ENCODE measurements at regions not wholly inside any gene's neighbourhood (a gene's known extent, or its start where the extent isn't known, plus 50 kb on each side); places are given as distances from the start of the nearest gene placed in this dataset.
"Not testable (repeated sequence)": the region's sequence is repeated elsewhere in the genome, so short reads cannot be mapped to it uniquely, and the experiment has no call there.

- no peak overlapping the region for H3K27ac ChIP-seq (ENCODE audit: low read length)
- no peaks in the 10 kb centered on the region for H3K4me1 ChIP-seq (ENCODE audit: control insufficient read depth, insufficient read depth, low read length)
- H3K27me3 ChIP-seq (ENCODE audit: control insufficient read depth in 1 of 2, insufficient read depth in 2 of 2, low read length in 2 of 2): no peaks in the 10 kb centered on the region
- H3K9ac ChIP-seq (ENCODE audit: low read length in 2 of 2): no peak overlapping the region
- H3K36me3 ChIP-seq (ENCODE audit: control insufficient read depth in 2 of 2, insufficient read depth in 2 of 2, low read length in 2 of 2): no peaks in the 10 kb centered on the region
- no peak overlapping the region for H3K4me3 ChIP-seq (ENCODE audit: low read length in 2 of 2)
- no peaks in the 10 kb centered on the region for H3K9me3 ChIP-seq (ENCODE audit: control insufficient read depth in 2 of 2, low read length in 2 of 2)
Observed at GRCh38 chr17:51456942-51457341, 196.6 kb downstream of the UTP18 start.

GRCh38 chr17:51461578-51462004 lies 201.2 kb downstream of the UTP18 start:
- Histone ChIP-seq H3K27ac (ENCODE audit: low read length) (no peak overlapping the region), H3K4me1 (ENCODE audit: control insufficient read depth, insufficient read depth, low read length) (no peaks in the 10 kb centered on the region), H3K4me3 (ENCODE audit: low read length in 2 of 2) (no peak overlapping the region), H3K36me3 (ENCODE audit: control insufficient read depth in 2 of 2, insufficient read depth in 2 of 2, low read length in 2 of 2) (no peaks in the 10 kb centered on the region), H3K9me3 (ENCODE audit: control insufficient read depth in 2 of 2, low read length in 2 of 2) (peaks cover 3% of the 10 kb centered on the region in 2 donors), H3K27me3 (ENCODE audit: control insufficient read depth in 1 of 2, insufficient read depth in 2 of 2, low read length in 2 of 2) (no peaks in the 10 kb centered on the region), H3K9ac (ENCODE audit: low read length in 2 of 2) (no peak overlapping the region)

DNA sequence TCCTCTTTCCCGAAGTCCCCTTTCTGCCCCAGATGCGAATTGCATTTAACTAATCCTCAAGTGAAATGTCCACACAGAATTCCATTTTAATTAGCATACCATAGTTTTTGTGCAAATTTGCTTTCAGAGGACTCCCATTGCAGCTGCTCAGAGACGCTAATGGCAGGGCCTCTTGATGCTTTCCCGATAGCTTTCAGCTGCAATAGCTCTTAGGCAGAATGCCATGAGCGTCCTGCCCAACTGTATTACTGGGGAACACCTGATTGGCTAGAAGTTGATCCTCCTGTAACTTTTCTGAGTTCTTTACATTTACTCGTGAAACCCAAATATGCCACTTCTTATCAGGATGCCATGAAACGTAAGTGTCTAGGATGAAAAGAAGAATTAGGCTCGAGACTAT lies 203.0 kb downstream of the UTP18 start:
- no peaks in the 10 kb centered on the region for H3K36me3 ChIP-seq (ENCODE audit: control insufficient read depth in 2 of 2, insufficient read depth in 2 of 2, low read length in 2 of 2)
- H3K4me3 ChIP-seq (ENCODE audit: low read length in 2 of 2): no peak overlapping the region
- peaks cover 3% of the 10 kb centered on the region in 2 donors for H3K9me3 ChIP-seq (ENCODE audit: control insufficient read depth in 2 of 2, low read length in 2 of 2)
- H3K9ac ChIP-seq (ENCODE audit: low read length in 2 of 2): no peak overlapping the region
- peaks cover 0 to 2% of the 10 kb centered on the region in 2 donors for H3K27me3 ChIP-seq (ENCODE audit: control insufficient read depth in 1 of 2, insufficient read depth in 2 of 2, low read length in 2 of 2)
- H3K4me1 ChIP-seq (ENCODE audit: control insufficient read depth, insufficient read depth, low read length): no peaks in the 10 kb centered on the region
- no peak overlapping the region for H3K27ac ChIP-seq (ENCODE audit: low read length)

DNA sequence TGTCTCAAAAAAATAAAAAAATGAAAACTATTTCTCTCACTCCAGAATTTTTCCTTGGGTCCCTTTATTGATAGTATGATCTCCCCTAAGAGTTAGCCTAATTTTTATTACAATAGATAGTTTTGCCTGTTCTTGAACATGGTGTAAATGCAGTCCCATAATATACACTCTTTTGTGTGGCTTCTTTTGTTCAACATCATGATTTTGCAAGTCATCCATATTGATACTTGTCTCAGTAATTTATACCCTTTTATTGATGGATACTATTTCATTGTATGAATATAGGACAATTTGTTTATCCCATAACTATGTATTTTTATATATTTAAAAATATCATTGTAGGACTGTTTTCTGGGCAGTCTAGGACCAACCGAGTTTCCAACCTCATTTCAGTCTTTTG lies 207.0 kb downstream of the UTP18 start:
- H3K4me1 ChIP-seq (ENCODE audit: control insufficient read depth, insufficient read depth, low read length): no peaks in the 10 kb centered on the region
- peaks cover 0 to 2% of the 10 kb centered on the region in 2 donors for H3K27me3 ChIP-seq (ENCODE audit: control insufficient read depth in 1 of 2, insufficient read depth in 2 of 2, low read length in 2 of 2)
- H3K27ac ChIP-seq (ENCODE audit: low read length): no peak overlapping the region
- H3K4me3 ChIP-seq (ENCODE audit: low read length in 2 of 2): no peak overlapping the region
- no peaks in the 10 kb centered on the region for H3K36me3 ChIP-seq (ENCODE audit: control insufficient read depth in 2 of 2, insufficient read depth in 2 of 2, low read length in 2 of 2)
- H3K9me3 ChIP-seq (ENCODE audit: control insufficient read depth in 2 of 2, low read length in 2 of 2): peaks cover 3% of the 10 kb centered on the region in 2 donors
- no peak overlapping the region for H3K9ac ChIP-seq (ENCODE audit: low read length in 2 of 2)

DNA sequence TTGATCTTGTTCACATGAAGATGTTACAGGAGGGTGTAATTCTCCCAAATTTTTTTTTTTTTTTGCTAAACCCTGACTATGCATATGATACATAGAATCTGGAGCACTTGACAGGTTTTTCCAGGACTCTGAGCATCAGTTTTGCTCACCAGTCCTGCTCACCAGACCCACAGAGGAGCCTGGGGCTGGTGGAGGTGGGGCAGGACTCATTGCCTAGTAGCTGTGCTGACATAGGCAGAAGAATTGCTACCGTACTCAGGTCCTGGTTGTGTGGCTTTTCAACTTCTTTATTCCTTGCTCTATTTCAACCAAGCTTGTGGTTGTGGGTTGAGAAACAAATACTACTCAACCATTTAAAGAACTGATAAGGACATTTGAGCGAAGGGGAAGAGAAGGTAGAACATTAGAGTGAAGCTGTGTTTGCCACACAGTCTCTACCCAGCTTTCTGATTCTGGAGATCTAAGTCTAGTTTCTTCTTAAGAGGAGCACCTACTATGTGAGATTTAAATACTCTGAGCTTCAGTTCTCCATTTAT lies 212.4 kb downstream of the UTP18 start:
- no peak overlapping the region for H3K4me3 ChIP-seq (ENCODE audit: low read length in 2 of 2)
- no peak overlapping the region for H3K27ac ChIP-seq (ENCODE audit: low read length)
- H3K4me1 ChIP-seq (ENCODE audit: control insufficient read depth, insufficient read depth, low read length): no peaks in the 10 kb centered on the region
- no peaks in the 10 kb centered on the region for H3K36me3 ChIP-seq (ENCODE audit: control insufficient read depth in 2 of 2, insufficient read depth in 2 of 2, low read length in 2 of 2)
- H3K9ac ChIP-seq (ENCODE audit: low read length in 2 of 2): no peak overlapping the region
- H3K27me3 ChIP-seq (ENCODE audit: control insufficient read depth in 1 of 2, insufficient read depth in 2 of 2, low read length in 2 of 2): peaks cover 2 to 4% of the 10 kb centered on the region in 2 donors
- H3K9me3 ChIP-seq (ENCODE audit: control insufficient read depth in 2 of 2, low read length in 2 of 2): no peaks in the 10 kb centered on the region

GRCh38 chr17:51474764-51475163 lies 214.4 kb downstream of the UTP18 start:
- H3K4me1 ChIP-seq (ENCODE audit: control insufficient read depth, insufficient read depth, low read length): no peaks in the 10 kb centered on the region
- no peak overlapping the region for H3K4me3 ChIP-seq (ENCODE audit: low read length in 2 of 2)
- no peaks in the 10 kb centered on the region for H3K36me3 ChIP-seq (ENCODE audit: control insufficient read depth in 2 of 2, insufficient read depth in 2 of 2, low read length in 2 of 2)
- no peaks in the 10 kb centered on the region for H3K9me3 ChIP-seq (ENCODE audit: control insufficient read depth in 2 of 2, low read length in 2 of 2)
- H3K27me3 ChIP-seq (ENCODE audit: control insufficient read depth in 1 of 2, insufficient read depth in 2 of 2, low read length in 2 of 2): peaks cover 2 to 4% of the 10 kb centered on the region in 2 donors
- no peak overlapping the region for H3K27ac ChIP-seq (ENCODE audit: low read length)
- H3K9ac ChIP-seq (ENCODE audit: low read length in 2 of 2): no peak overlapping the region

GRCh38 chr17:51475730-51476129 lies 215.4 kb downstream of the UTP18 start:
- Histone ChIP-seq H3K27me3 (ENCODE audit: control insufficient read depth in 1 of 2, insufficient read depth in 2 of 2, low read length in 2 of 2) (peaks cover 2 to 4% of the 10 kb centered on the region in 2 donors), H3K9ac (ENCODE audit: low read length in 2 of 2) (no peak overlapping the region), H3K4me1 (ENCODE audit: control insufficient read depth, insufficient read depth, low read length) (no peaks in the 10 kb centered on the region), H3K4me3 (ENCODE audit: low read length in 2 of 2) (no peak overlapping the region), H3K36me3 (ENCODE audit: control insufficient read depth in 2 of 2, insufficient read depth in 2 of 2, low read length in 2 of 2) (no peaks in the 10 kb centered on the region), H3K27ac (ENCODE audit: low read length) (no peak overlapping the region), H3K9me3 (ENCODE audit: control insufficient read depth in 2 of 2, low read length in 2 of 2) (no peaks in the 10 kb centered on the region)

- Histone ChIP-seq H3K36me3 (ENCODE audit: control insufficient read depth in 2 of 2, insufficient read depth in 2 of 2, low read length in 2 of 2) (no peaks in the 10 kb centered on the region), H3K4me1 (ENCODE audit: control insufficient read depth, insufficient read depth, low read length) (no peaks in the 10 kb centered on the region), H3K9me3 (ENCODE audit: control insufficient read depth in 2 of 2, low read length in 2 of 2) (peaks cover 0 to 3% of the 10 kb centered on the region in 2 donors), H3K4me3 (ENCODE audit: low read length in 2 of 2) (no peak overlapping the region), H3K9ac (ENCODE audit: low read length in 2 of 2) (no peak overlapping the region), H3K27ac (ENCODE audit: low read length) (no peak overlapping the region), H3K27me3 (ENCODE audit: control insufficient read depth in 1 of 2, insufficient read depth in 2 of 2, low read length in 2 of 2) (peaks cover 2 to 4% of the 10 kb centered on the region in 2 donors)
Observed at GRCh38 chr17:51479303-51479702, 219.0 kb downstream of the UTP18 start.

DNA sequence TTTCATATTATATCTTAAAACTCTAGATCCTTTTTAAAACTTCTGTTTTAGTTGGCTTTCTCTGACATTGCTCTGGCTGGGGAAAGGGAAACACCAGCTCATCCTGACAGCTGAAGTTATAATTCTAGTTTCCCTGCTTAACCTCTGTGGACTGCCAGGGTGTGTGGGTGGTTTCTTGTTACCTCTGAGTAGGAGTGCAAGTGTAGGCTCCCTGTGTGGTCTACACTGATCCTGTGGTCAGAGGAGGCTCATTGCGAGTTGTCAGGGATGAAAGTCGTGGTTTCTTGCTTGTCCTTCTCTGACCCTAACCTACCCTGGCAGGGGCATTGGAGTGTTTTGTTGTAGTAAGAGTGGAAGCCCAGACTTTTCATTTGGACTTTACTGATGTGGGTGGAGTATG lies 221.0 kb downstream of the UTP18 start:
- no peak overlapping the region for H3K27ac ChIP-seq (ENCODE audit: low read length)

DNA sequence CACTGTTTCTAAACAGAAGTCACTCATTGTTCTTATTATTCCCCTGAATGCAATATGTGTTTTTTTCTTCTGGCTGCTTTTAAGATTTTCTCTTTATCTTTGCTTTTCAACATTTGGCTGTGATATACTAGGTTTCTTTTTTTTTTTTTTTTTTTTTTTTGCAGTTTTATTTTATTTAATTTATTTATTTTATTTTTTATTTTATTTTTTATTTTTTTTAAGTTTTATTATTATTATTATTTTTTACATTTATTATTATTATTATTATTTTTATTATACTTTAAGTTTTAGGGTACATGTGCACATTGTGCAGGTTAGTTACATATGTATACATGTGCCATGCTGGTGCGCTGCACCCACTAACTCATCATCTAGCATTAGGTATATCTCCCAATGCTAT lies 221.9 kb downstream of the UTP18 start:
- H3K36me3 ChIP-seq (ENCODE audit: control insufficient read depth in 2 of 2, insufficient read depth in 2 of 2, low read length in 2 of 2): not testable (repeated sequence)

More for the DNA sequence above, 221.0 kb downstream of the UTP18 start:
- Histone ChIP-seq H3K4me1 (ENCODE audit: control insufficient read depth, insufficient read depth, low read length) (no peaks in the 10 kb centered on the region), H3K27me3 (ENCODE audit: control insufficient read depth in 1 of 2, insufficient read depth in 2 of 2, low read length in 2 of 2) (no peaks in the 10 kb centered on the region), H3K4me3 (ENCODE audit: low read length in 2 of 2) (no peak overlapping the region), H3K36me3 (ENCODE audit: control insufficient read depth in 2 of 2, insufficient read depth in 2 of 2, low read length in 2 of 2) (no peaks in the 10 kb centered on the region), H3K9ac (ENCODE audit: low read length in 2 of 2) (no peak overlapping the region), H3K9me3 (ENCODE audit: control insufficient read depth in 2 of 2, low read length in 2 of 2) (peaks cover 0 to 3% of the 10 kb centered on the region in 2 donors)

GRCh38 chr17:51486091-51486490 lies 225.7 kb downstream of the UTP18 start:
- no peaks in the 10 kb centered on the region for H3K27me3 ChIP-seq (ENCODE audit: control insufficient read depth in 1 of 2, insufficient read depth in 2 of 2, low read length in 2 of 2)
- no peak overlapping the region for H3K9ac ChIP-seq (ENCODE audit: low read length in 2 of 2)
- no peak overlapping the region for H3K4me3 ChIP-seq (ENCODE audit: low read length in 2 of 2)
- H3K27ac ChIP-seq (ENCODE audit: low read length): no peak overlapping the region
- no peaks in the 10 kb centered on the region for H3K4me1 ChIP-seq (ENCODE audit: control insufficient read depth, insufficient read depth, low read length)
- no peaks in the 10 kb centered on the region for H3K36me3 ChIP-seq (ENCODE audit: control insufficient read depth in 2 of 2, insufficient read depth in 2 of 2, low read length in 2 of 2)
- H3K9me3 ChIP-seq (ENCODE audit: control insufficient read depth in 2 of 2, low read length in 2 of 2): peaks cover 0 to 3% of the 10 kb centered on the region in 2 donors

More for the DNA sequence above, 221.9 kb downstream of the UTP18 start:
- not testable (repeated sequence) for H3K27ac ChIP-seq (ENCODE audit: low read length); H3K4me1 ChIP-seq (ENCODE audit: control insufficient read depth, insufficient read depth, low read length); H3K4me3 ChIP-seq (ENCODE audit: low read length in 2 of 2); H3K9ac ChIP-seq (ENCODE audit: low read length in 2 of 2); H3K9me3 ChIP-seq (ENCODE audit: control insufficient read depth in 2 of 2, low read length in 2 of 2); H3K27me3 ChIP-seq (ENCODE audit: control insufficient read depth in 1 of 2, insufficient read depth in 2 of 2, low read length in 2 of 2)
